Erythroblast (primary cell): ENCODE measurements at regions not wholly inside any gene's neighbourhood (a gene's known extent, or its start where the extent isn't known, plus 50 kb on each side); places are given as distances from the start of the nearest gene placed in this dataset.

Experiments
- GATA1 ChIP-seq: IDR thresholded peaks from 2 replicates; pipeline ENCODE4 v1.6.1; 2011; ENCODE audit warnings: low read depth, mild to moderate bottlenecking, control low read depth, low read length, moderate library complexity
- POLR2A ChIP-seq: IDR thresholded peaks from 2 replicates; pipeline ENCODE4 v1.6.1; 2011; ENCODE audit warnings: mild to moderate bottlenecking, low read length

DNA sequence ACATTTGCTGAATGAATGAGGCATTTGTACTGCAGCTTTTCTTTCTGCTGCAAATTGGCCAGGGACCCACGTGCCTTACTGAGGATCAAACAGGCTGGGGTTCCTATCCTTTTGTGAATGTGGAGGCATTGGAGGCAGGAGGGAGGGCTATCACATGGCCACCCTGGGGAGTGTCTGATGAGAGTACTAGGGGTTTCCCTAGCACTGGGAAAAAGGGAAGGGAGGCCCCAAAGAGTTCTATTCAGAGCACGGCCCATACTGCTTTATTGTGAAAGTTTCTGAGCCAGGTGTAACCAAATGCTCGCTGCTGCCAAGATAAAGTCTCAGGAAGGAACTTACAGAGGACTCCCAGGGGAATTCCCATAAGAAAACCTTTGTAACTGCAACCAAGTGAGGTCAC is 78.4 kb upstream of the ANO1 start:
- TF ChIP-seq POLR2A, result no peak
- no peak for TF ChIP-seq GATA1
